NCI-H2107 (cell line): ENCODE measurements at regions not wholly inside any gene's neighbourhood (a gene's known extent, or its start where the extent isn't known, plus 50 kb on each side); places are given as distances from the start of the nearest gene placed in this dataset.
"Not testable (repeated sequence)": the region's sequence is repeated elsewhere in the genome, so short reads cannot be mapped to it uniquely, and the experiment has no call there.

Experiments used
- DNase-seq: peaks from one replicate; lab custom pipeline; 2025; lab: John Stamatoyannopoulos, UW

DNA sequence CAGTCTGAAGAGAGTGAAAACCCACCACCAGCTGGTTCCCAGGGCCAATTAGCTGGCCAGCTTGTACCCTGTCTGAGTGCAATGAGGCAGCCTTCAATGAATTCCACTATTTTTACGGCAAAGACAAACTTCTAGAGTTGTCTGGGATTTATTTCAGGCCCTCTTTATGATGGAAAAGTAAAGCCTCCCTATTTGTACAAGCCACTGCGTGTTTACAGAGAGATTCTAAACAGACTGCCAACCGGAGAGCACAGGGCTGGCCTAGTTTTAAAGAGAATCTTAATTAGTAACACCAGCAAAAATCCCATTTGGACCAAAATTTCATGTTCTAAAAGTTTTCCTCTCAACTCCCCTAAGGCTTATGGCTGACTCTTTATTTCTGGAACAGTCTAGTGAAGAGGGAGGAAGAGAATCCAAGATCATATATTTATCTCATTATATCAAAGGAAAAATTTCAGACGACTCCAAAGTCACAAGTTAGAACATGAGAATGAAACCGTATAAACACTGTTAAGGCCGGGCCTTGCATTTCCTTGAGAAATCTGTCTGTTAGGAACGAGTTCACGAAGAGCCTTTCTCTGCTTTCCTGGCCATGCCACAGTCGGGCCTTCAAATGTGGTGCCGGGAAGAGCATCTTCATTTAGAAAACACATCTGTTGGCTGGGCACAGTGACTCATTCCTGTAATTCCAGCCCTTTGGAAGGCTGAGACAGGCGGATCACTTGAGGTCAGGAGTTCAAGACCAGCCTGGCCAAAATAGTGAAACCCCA lies 724.6 kb upstream of the NRP1 start:
- DNase-seq: no peak

- not testable (repeated sequence) for DNase-seq
Measured at GRCh38 chr10:34055410-34055985, 721.0 kb upstream of the NRP1 start.

GRCh38 chr10:34049887-34050286 lies 715.4 kb upstream of the NRP1 start:
- DNase-seq: no peak

GRCh38 chr10:34049469-34049868 lies 715.0 kb upstream of the NRP1 start:
- no peak for DNase-seq

DNA sequence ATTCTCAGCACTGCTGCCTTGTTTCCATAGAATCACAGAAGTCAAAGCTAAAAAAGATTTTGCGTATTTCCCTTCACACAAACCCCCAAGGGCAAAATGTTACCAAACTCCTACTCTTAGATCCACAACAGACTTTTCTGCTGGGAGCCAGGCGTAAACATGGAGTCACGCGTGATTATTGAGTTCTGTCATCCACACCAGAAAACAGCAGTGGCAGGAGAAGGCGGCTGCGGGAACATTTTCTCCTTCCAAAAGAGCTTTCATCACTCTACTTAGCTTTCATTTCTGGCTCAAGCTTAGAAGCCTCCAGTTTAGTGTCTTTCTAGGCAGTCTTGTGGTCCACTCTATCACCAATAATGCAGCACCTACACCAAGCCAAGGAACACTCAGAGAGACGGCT lies 712.9 kb upstream of the NRP1 start:
- DNase-seq: no peak

DNA sequence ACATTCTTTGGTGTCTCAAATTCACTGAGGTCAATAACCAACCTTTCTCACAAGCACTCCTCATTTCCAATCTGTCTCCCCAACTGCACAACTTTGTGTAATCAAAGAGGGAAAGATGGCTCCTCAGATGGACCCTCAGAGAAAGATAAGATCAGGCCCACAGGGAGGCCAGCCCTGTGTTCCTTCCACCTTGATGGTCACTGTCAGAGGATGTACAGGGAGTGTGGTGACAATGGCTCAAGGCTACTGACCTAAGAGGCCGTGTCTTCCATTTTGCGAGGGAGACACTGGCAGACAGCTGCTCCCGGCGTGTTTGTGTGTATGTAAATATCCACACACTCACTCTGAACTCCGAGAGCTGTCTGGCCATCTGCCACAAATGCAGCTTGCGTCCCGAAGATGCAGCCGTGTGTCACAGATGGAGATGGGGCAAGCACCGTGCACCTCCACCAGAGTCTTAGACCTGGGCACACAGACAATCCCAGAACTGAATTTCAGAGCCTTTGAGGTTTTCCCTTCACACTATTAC lies 712.1 kb upstream of the NRP1 start:
- DNase-seq: no peak

- DNase-seq: no peak
Measured at GRCh38 chr10:34045571-34046190, 711.2 kb upstream of the NRP1 start.

DNA sequence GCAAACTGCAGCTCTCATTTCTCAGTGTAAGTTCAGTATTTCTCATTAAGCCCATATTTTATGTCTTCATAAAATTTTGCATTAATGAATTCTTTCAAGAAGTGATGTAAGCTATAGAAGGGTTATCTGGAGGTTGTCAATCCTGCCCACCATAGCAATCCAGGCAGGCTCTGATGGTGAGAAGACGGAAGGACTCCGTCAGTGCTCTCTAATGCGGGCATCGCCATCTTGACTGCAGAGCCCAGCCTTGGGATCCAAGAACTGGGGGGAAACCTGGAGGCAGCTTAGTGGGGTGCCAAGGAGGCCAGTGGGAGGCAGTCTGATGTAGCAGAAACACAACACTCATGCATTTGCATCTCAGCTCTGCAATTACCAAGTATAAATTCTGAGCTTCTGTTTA lies 707.4 kb upstream of the NRP1 start:
- no peak for DNase-seq

- DNase-seq: no peak
Measured at GRCh38 chr10:34037499-34037898, 703.0 kb upstream of the NRP1 start.

GRCh38 chr10:34035241-34035790 lies 700.8 kb upstream of the NRP1 start:
- not testable (repeated sequence) for DNase-seq

- no peak for DNase-seq
Measured at GRCh38 chr10:34033078-34033477, 698.6 kb upstream of the NRP1 start.

- DNase-seq: no peak
Measured at GRCh38 chr10:34032564-34032963, 698.1 kb upstream of the NRP1 start.

DNA sequence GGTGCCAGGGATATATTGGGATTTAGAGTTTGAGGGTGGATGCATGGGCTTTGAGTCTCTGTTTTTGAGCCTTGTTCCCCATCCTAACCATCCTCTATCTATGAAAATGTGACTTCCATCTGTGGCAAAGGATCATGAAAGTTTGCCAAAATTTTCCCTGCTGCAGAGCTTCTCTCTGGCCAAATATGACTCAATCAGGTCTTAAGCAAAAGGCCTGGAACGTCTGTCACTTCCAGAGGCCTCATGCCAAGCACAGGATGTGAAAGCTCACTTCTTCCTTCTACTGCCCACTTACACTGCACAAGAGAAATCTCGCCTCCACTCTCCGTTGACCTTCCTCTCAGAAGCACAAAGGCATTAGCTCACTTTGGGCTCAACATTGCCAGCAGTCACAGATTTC lies 696.9 kb upstream of the NRP1 start:
- DNase-seq: no peak

DNA sequence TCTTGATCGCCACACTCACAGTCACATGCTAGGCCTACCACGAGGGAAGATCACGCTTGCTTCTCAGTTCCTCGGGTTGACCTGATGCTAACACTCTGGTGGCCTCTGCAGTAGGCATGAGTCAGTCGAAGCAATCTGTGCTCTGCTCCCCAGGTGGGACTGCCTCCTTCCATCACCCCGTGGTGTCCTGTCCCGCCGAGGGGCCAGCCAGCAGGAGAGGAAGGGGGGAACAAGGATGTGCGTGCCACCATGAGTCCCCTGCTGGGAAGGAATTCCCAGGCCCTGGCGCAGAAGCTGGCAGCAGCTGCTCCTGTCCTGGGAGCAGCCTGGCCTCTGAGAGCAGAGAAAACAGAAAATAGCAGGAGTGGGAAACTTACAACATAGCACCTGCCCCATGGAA lies 695.0 kb upstream of the NRP1 start:
- DNase-seq: no peak

- DNase-seq: no peak
Measured at GRCh38 chr10:34028936-34029335, 694.5 kb upstream of the NRP1 start.

GRCh38 chr10:34024693-34025425 lies 690.4 kb upstream of the NRP1 start:
- no peak for DNase-seq

- no peak for DNase-seq
Measured at GRCh38 chr10:34024282-34024681, 689.8 kb upstream of the NRP1 start.

- DNase-seq: no peak
Measured at GRCh38 chr10:34022195-34022594, 687.7 kb upstream of the NRP1 start.

DNA sequence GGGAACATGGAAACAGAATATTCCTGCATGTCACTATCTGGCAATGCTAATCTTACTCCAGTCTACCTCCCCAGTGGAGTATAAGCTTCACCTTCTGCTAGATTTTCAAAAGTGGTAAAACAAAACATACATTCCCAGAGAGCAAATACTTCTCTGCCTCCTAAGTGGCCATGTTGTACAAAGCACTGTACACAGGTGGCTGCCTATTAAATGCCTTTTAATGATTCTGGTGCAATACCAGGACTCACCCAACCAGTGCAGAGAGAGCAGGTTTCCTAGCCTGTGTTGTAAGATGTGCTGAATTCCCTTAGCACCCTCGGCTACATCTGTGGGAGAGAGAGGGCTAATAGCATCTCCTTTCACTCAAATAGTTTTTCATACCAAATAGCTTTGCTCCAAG lies 684.3 kb upstream of the NRP1 start:
- no peak for DNase-seq

DNA sequence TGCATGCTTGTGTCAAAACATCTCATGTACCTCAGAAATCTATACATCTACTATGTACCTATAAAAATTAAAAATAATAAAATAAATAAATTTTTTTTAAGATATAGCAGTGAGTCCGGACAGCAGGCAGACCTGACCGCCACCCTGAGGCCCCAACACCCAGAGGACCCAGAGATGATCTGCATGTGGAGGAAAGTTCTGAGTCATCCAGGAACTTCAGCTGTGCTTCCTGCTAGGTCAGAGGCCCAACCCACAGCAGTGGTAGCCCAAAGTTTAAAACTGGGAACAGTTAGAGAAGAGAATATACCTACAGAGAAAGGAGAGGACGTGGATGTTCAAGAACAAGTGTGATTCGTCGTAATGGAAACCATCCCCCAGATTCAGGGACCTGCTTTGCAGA lies 683.7 kb upstream of the NRP1 start:
- no peak for DNase-seq

DNA sequence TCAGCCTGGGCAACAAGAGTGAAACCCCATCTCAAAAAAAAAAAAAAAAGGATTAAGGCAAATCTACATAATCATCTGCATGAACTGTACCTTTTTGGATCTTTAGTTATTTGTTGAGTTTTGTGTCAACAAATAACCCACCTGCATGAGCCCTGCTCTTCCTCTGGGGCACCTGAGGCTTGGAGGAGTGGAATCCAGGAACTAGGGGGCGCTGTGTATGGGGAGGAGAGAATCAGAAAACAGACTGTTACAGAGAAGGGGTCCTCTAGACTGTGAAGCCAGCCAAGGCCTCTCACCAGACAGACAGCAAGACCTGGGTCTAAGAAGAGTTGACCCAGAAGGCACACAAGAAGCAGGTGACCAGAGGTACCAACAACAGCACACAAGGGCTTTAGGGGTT lies 682.8 kb upstream of the NRP1 start:
- DNase-seq: no peak

GRCh38 chr10:34016576-34016975 lies 682.1 kb upstream of the NRP1 start:
- no peak for DNase-seq
